GM19467 (cell line): ENCODE measurements at regions not wholly inside any gene's neighbourhood (a gene's known extent, or its start where the extent isn't known, plus 50 kb on each side); places are given as distances from the start of the nearest gene placed in this dataset.
"Not testable (repeated sequence)": the region's sequence is repeated elsewhere in the genome, so short reads cannot be mapped to it uniquely, and the experiment has no call there.

ENCODE experiments used
- ATAC-seq: cut with Tn5 transposase; IDR thresholded peaks from one replicate; pipeline ENCODE4 v1.9.1; 2021; ENCODE audit warnings: mild to moderate bottlenecking, moderate library complexity; ENCODE audit not compliant: unreplicated experiment

DNA sequence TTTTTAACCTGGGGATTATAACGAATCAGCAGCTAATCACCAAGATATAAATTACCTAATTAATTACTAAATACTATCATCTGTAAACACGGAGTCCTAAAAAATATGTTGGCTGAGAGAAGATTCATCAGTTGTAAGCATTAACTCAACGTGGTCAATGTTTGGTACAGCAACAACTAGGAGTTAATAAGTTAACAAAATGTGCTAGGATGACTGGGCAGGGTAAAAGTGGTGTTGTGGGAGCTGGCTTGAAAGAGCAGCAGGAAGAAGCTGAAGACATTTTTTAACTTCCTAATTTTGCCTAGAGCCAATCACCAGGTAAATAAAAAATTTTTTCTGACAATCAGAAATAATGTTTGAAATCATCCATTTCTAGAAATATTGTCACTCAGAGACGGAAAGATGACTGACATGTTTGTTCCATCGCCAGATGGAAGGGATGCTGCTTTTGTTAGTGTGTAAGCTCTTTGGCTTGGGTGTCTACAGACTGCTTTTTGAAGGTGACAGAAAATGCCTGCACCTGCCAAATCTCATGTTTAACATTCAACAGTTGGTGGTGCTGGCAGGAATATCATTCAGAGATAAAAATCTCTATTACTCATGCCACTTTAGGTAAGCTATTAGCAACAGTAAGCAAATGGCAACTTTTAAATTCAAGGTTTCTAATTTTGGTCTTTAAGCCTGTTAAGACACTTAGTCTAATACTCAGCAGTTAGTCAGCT lies 1126.9 kb downstream of the STPG2 start:
- no peak for ATAC-seq

- ATAC-seq = no peak
Measured at GRCh38 chr4:97027728-97028410, 1115.4 kb downstream of the STPG2 start.

- no peak for ATAC-seq
Measured at GRCh38 chr4:97028785-97029184, 1114.5 kb downstream of the STPG2 start.

GRCh38 chr4:97037411-97038145 lies 1105.7 kb downstream of the STPG2 start:
- ATAC-seq = not testable (repeated sequence)

- ATAC-seq = no peak
Measured at GRCh38 chr4:97038146-97038516, 1105.1 kb downstream of the STPG2 start.

DNA sequence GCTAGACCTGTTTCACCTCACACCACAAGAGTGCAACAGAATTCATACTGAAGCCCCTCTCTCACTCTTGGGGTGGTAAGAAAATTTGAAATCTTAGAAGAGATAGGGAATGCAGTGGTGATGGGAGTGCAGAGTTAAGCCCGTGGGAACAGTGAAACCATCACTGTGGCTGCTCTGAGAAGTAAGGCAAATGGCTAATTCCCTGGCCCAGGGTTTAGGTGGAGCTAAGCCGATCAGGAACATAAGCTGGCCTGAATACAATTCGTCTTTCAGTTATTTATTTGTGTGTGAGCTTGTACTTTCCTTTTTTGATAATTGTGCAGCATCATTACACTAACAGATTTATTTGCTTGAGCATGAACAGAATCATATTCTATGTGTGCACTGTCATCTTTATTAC lies 1070.6 kb downstream of the STPG2 start:
- no peak for ATAC-seq

GRCh38 chr4:97073194-97073593 lies 1070.1 kb downstream of the STPG2 start:
- no peak for ATAC-seq

DNA sequence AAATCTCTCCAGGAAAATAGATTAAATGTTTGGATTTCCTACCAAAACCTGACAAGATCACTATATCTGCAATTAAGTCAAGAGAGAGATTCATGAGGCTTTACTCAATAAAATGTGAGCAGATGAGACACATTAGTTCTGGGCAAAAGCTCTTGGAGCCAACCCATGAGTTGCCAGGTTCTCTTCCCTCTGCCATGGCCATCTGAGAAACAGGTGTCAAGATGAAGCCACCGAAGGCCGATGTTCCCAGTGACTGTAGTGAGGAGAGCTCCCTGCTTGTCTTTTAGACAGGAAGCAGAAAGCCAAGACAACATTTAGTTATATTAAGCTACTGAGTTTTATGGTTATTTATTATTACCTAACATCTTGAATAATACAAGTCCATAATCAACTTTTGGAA lies 1068.7 kb downstream of the STPG2 start:
- ATAC-seq = no peak

DNA sequence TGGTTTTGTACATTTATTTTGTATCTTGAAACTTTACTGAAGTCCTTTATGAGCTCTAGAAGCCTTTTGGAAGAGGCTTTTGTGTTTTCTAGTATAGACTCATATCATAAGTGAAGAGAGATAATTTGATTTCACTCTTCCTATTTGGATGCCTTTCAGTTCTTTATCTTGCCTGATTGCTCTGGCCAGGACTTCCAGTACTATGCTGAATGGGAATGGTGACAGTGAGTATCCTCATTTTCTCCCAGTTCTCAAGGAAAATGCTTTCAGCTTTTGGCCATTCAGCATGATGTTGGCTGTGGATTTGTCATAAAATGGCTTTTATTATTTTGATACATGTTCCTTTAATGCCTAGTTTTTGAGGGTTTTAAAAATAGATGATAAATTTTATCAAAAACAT lies 1061.3 kb downstream of the STPG2 start:
- ATAC-seq = no peak

DNA sequence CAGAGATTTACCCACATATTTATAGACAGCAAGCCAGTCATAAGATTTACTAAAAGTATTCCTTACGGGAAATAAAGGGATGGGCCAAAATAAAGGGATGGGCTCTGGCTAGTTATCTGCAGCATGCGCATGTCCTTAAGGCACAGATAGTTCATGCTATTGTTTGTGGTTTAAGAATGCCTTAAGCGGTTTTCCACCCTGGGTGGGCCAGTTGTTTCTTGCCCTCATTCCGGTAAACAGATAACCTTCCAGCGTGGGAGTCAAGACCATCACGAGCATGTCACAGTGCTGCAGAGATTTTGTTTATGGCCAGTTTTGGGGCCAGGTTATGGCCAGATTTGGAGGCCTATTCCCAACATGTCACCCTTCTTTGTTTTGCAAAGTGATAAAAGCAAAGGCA lies 1046.2 kb downstream of the STPG2 start:
- not testable (repeated sequence) for ATAC-seq

DNA sequence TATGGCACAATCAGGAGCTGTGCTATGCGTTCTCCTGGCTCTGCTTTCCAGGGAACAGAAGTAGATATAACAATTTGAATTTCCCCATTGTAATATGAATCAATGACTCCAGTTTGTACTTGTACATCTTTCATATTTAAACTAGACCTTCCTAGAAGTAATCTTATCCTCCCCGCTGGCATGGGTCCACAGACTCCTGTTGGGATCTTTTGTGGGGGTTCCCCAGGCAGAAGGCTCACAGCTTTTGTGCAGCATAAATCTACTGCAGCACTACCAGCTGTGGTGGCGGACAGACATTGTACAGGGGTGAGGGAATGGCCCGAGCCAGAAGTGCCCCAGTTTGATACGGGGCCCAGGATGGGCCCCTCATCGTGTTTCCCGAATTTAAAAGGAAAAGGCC lies 1042.1 kb downstream of the STPG2 start:
- not testable (repeated sequence) for ATAC-seq

DNA sequence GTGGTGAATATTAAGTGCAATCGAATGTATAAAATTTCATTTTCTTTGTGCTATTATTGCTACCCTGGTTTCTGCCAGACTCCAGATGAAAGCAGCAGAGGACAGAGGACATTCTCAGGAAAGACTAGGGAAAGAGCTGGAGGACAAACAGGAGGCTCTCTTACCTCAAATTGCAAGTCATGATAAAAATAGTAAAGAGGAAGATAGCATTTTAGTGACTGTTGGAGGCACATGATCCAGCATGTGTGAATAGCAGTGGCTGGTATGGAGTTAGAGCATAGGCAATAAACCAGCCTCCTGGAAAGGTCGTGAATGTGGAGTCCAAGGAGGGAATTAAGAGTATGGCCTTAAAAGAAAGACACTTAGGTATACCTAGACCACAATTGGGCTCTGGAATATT lies 1040.0 kb downstream of the STPG2 start:
- no peak for ATAC-seq

DNA sequence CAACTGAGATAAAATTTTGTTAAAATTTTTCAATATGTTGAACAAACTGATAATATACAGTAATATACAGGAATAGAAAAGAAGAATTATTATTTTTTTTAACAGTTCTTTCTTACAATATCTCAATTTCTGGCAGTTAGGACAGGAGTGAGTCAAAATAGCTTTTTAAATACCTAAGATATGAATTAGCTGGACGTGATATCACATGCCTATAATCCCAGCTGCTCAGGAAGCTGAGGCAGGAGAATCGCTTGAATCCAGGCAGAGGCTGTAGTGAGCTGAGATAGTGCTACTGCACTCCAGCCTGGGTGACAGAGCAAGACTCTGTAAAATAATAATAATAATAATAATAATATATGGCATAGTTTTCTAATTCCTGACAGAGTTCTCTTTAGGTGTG lies 1039.3 kb downstream of the STPG2 start:
- no peak for ATAC-seq

- ATAC-seq = no peak
Measured at GRCh38 chr4:97104666-97105065, 1038.6 kb downstream of the STPG2 start.

- ATAC-seq = no peak
Measured at GRCh38 chr4:97105347-97106099, 1037.8 kb downstream of the STPG2 start.

- ATAC-seq = no peak
Measured at GRCh38 chr4:97106161-97106560, 1037.1 kb downstream of the STPG2 start.

- ATAC-seq = no peak
Measured at GRCh38 chr4:97110506-97110905, 1032.8 kb downstream of the STPG2 start.

DNA sequence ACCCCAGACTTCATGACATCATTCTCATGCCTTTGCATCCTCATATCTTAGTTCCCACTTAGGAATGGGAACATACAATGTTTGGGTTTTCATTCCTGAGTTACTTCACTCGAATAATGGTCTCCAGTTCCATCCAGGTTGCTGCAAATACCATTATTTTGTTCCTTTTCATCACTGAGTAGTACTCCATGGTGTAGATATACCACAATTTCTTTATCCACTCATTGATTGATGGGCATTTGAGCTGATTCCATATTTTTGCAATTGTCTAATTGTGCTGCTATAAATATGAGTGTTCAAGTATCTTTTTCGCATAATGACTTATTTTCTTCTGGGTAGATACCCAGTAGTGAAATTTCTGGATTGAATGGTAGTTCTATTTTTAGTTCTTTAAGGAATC lies 1026.8 kb downstream of the STPG2 start:
- ATAC-seq = no peak

DNA sequence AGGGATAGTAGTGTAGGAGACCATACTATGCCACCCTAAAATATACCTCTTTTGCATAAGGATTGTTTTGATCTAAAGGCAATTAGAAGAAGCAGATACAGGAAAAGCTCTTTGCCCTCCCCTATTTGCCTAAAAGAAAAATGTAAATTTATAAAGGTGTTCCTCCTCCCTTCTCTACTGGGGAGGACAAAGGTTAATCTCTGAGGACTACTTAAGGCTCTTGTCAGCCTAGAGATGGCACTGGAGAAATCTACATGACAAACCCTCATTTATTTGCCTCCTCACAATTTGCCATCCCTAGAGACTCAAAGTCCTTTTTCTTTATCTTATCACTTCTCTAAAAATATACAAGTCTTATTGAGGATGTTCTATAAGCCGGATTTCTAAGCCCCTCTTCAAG lies 1021.8 kb downstream of the STPG2 start:
- ATAC-seq = no peak

DNA sequence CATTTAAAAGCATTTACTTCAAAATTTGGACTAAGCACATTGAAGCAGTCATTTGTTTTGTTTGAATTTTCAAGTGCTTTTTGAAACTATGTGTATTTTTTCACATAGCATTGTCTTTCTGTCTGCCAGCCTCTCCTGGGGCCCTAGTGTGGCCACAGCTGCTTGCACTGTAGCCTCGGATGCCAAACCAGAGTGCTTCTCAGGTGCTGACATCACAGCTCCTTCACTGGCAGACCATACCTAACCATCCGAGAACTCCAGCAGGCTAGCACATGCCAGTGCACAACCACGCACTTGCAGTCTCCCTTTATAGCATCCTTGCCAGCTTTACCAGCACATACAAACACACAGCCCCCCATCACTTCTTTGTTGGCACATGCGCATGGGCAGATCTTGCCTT lies 1019.7 kb downstream of the STPG2 start:
- no peak for ATAC-seq

DNA sequence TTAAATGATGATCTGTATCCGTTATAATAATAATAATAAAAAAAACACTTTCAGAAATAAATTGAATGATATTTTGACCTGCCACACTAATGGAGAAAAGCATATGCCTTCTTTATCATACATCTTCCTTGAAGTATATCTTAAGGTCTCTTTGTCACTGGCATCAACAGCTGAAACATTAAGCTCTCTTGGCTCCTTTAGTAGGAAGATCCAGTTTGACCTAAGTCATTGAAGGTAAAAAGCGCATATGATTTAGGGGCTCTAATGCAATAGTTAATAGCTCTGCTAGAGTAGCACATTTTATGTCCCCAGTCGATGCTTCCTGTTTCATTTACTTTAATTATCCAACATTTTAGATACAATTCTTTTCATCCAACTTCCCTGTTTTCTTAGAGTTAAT lies 1010.8 kb downstream of the STPG2 start:
- ATAC-seq = no peak
